ENCODE measurements at regions not wholly inside any gene's neighbourhood (a gene's known extent, or its start where the extent isn't known, plus 50 kb on each side); places are given as distances from the start of the nearest gene placed in this dataset.

GRCh38 chr14:38524636-38525509, 269.0 kb upstream of the CLEC14A start:
- DNase-seq: no peak
- no peaks in the 10 kb centered on the region for H3K36me3 Mint-ChIP-seq

GRCh38 chr14:38522724-38523123, 266.8 kb upstream of the CLEC14A start:
- no peak overlapping the region for H3K9ac ChIP-seq (ENCODE audit: insufficient read depth, low read length, poor library complexity, severe bottlenecking)
- no peaks in the 10 kb centered on the region for H3K27me3 ChIP-seq (ENCODE audit: control insufficient read depth in 2 of 2, insufficient read depth in 2 of 2, low read length in 2 of 2)
- H3K9me3 Mint-ChIP-seq: peaks cover 1 to 4% (median 2%) of the 10 kb centered on the region in 7 donors
- WGBS (ENCODE audit: insufficient coverage): no CpG with 5 or more reads among the region's 3 CpGs
- H3K27me3 Mint-ChIP-seq (ENCODE audit: low read depth in 3 of 3): peaks cover 1 to 2% (median 1%) of the 10 kb centered on the region in 3 donors
- H3K4me1 ChIP-seq (ENCODE audit: control insufficient read depth in 1 of 2, insufficient read depth in 2 of 2, low read length in 2 of 2): no peaks in the 10 kb centered on the region
- H3K27ac Mint-ChIP-seq: no peak overlapping the region
- no peaks in the 10 kb centered on the region for H3K36me3 ChIP-seq (replicated peaks in 1 of 2; ENCODE audit: control insufficient read depth in 1 of 2, insufficient read depth in 2 of 2, low read length in 2 of 2)
- H3K36me3 Mint-ChIP-seq: no peaks in the 10 kb centered on the region
- DNase-seq: no peak
- no peaks in the 10 kb centered on the region for H3K79me2 ChIP-seq (ENCODE audit: insufficient read depth, low read length)
- no peak overlapping the region for H3K27ac ChIP-seq (ENCODE audit: low read depth in 1 of 2, low read length in 2 of 2)
- H2AFZ ChIP-seq (ENCODE audit: insufficient read depth, low read depth, low read length, poor library complexity, severe bottlenecking): no peak overlapping the region
- no peaks in the 10 kb centered on the region for H3K9me3 ChIP-seq (replicated peaks in 1 of 2; ENCODE audit: control insufficient read depth in 1 of 2, insufficient read depth in 1 of 2, low read length in 2 of 2)
- no peak overlapping the region for H3K4me2 ChIP-seq (replicated peaks; ENCODE audit: extremely low read depth, low read length, poor library complexity, severe bottlenecking)
- H3K4me3 ChIP-seq (replicated peaks in 1 of 3; ENCODE audit: low read depth in 2 of 3, low read length in 3 of 3): no peak overlapping the region
- no peak overlapping the region for H3K4me3 Mint-ChIP-seq
- intact Hi-C loops (cut with micrococcal nuclease): no loop called here
- no peaks in the 10 kb centered on the region for H3K4me1 Mint-ChIP-seq
- no peak for TF ChIP-seq CTCF (IDR thresholded peaks at IDR 0.05)
- no peaks in the 10 kb centered on the region for H4K20me1 ChIP-seq (ENCODE audit: insufficient read depth, low read length)

More at GRCh38 chr14:38524636-38525509, 269.0 kb upstream of the CLEC14A start:
- Histone ChIP-seq H3K4me1 (ENCODE audit: control insufficient read depth in 1 of 2, insufficient read depth in 2 of 2, low read length in 2 of 2) (no peaks in the 10 kb centered on the region), H2AFZ (ENCODE audit: insufficient read depth, low read depth, low read length, poor library complexity, severe bottlenecking) (no peak overlapping the region), H3K27ac (ENCODE audit: low read depth in 1 of 2, low read length in 2 of 2) (no peak overlapping the region), H3K36me3 (replicated peaks in 1 of 2; ENCODE audit: control insufficient read depth in 1 of 2, insufficient read depth in 2 of 2, low read length in 2 of 2) (no peaks in the 10 kb centered on the region), H3K9ac (ENCODE audit: insufficient read depth, low read length, poor library complexity, severe bottlenecking) (no peak overlapping the region), H3K9me3 (replicated peaks in 1 of 2; ENCODE audit: control insufficient read depth in 1 of 2, insufficient read depth in 1 of 2, low read length in 2 of 2) (no peaks in the 10 kb centered on the region), H4K20me1 (ENCODE audit: insufficient read depth, low read length) (no peaks in the 10 kb centered on the region), H3K4me3 (replicated peaks in 1 of 3; ENCODE audit: low read depth in 2 of 3, low read length in 3 of 3) (no peak overlapping the region), H3K27me3 (ENCODE audit: control insufficient read depth in 2 of 2, insufficient read depth in 2 of 2, low read length in 2 of 2) (no peaks in the 10 kb centered on the region), H3K79me2 (ENCODE audit: insufficient read depth, low read length) (no peaks in the 10 kb centered on the region), H3K4me2 (replicated peaks; ENCODE audit: extremely low read depth, low read length, poor library complexity, severe bottlenecking) (no peak overlapping the region)
- H3K27ac Mint-ChIP-seq: no peak overlapping the region
- peaks cover 0 to 8% (median 2%) of the 10 kb centered on the region in 7 donors for H3K9me3 Mint-ChIP-seq
- no peaks in the 10 kb centered on the region for H3K4me1 Mint-ChIP-seq
- TF ChIP-seq CTCF (IDR thresholded peaks at IDR 0.05): no peak
- peaks cover 1 to 2% (median 1%) of the 10 kb centered on the region in 3 donors for H3K27me3 Mint-ChIP-seq (ENCODE audit: low read depth in 3 of 3)
- H3K4me3 Mint-ChIP-seq: no peak overlapping the region
- intact Hi-C loops (cut with micrococcal nuclease): no loop called here
- WGBS (ENCODE audit: insufficient coverage): 86% methylated on average over 1 of the region's 2 CpGs
